Kidney epithelial cell (primary cell): ENCODE measurements at regions not wholly inside any gene's neighbourhood (a gene's known extent, or its start where the extent isn't known, plus 50 kb on each side); places are given as distances from the start of the nearest gene placed in this dataset.

ENCODE experiments used
- DNase-seq: peaks from one replicate; pipeline ENCODE4 v3.0.0-alpha.2; 2010; ENCODE audit warnings: low read depth
- H3K27me3 ChIP-seq: 2 replicates; pipeline ENCODE4 v1.6.0; 2011; ENCODE audit warnings: low read length; ENCODE audit not compliant: control insufficient read depth, insufficient read depth
- H3K36me3 ChIP-seq: 2 replicates; pipeline ENCODE4 v1.5.1; 2011; ENCODE audit warnings: low read length; ENCODE audit not compliant: control insufficient read depth, insufficient read depth
- H3K4me3 ChIP-seq: 2 replicates; pipeline ENCODE4 v1.5.1; 2011; ENCODE audit warnings: low read depth, mild to moderate bottlenecking, control low read depth, low read length
- TF ChIP-seq, protein P1 (sequence below): IDR thresholded peaks from 2 replicates; pipeline ENCODE4 v1.5.1; 2011; ENCODE audit warnings: mild to moderate bottlenecking, moderate library complexity, low read length, control low read depth, inconsistent platforms; ENCODE audit not compliant: insufficient read depth, poor library complexity, severe bottlenecking

DNA sequence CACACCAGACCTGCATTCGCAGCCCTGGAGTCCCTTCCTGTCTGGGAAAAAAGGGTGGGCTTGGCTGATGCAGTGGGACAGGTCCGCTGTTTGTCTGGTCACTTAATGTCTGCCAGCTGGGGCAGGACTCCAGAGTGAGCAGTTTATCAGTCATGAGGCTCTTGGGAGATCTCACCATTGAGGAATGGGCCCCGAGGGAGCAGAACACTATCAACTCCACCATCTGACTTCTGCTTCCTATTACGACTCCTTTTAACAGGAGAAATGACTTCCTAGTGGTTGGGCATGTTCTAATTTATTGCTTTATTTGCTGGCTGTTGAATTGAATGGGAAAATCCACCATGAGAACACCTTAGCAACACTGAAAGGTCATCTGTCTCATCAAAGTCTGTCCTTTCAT is 182.5 kb upstream of the RASSF8 start:
- H3K27me3 ChIP-seq = no peaks in the 10 kb centered on the region
- no peak for DNase-seq
- H3K4me3 ChIP-seq = no peak overlapping the region
- H3K36me3 ChIP-seq = no peaks in the 10 kb centered on the region
- TF ChIP-seq, protein P1, sequence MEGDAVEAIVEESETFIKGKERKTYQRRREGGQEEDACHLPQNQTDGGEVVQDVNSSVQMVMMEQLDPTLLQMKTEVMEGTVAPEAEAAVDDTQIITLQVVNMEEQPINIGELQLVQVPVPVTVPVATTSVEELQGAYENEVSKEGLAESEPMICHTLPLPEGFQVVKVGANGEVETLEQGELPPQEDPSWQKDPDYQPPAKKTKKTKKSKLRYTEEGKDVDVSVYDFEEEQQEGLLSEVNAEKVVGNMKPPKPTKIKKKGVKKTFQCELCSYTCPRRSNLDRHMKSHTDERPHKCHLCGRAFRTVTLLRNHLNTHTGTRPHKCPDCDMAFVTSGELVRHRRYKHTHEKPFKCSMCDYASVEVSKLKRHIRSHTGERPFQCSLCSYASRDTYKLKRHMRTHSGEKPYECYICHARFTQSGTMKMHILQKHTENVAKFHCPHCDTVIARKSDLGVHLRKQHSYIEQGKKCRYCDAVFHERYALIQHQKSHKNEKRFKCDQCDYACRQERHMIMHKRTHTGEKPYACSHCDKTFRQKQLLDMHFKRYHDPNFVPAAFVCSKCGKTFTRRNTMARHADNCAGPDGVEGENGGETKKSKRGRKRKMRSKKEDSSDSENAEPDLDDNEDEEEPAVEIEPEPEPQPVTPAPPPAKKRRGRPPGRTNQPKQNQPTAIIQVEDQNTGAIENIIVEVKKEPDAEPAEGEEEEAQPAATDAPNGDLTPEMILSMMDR = no peak

DNA sequence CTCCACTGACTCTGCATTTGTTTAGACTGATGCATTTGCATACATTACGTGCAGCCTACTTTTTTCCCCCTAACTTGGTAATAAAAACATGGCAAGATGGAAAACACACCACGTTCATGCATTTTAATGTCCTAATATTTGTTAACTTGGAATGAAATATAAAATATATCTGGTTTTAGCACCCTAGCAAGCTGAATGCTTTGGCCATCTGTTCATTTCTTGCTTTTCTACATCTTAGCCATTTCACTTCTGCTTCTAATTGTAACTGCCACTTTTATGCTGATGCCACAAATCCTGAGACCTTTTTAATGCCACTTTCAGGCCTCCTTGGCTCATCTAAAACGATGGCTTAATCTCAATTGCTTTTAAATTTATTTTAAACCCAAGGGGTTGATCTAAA is 177.7 kb upstream of the RASSF8 start:
- Histone ChIP-seq H3K27me3 (no peaks in the 10 kb centered on the region), H3K36me3 (no peaks in the 10 kb centered on the region), H3K4me3 (no peak overlapping the region)
- no peak for DNase-seq
- TF ChIP-seq, protein P1 = no peak

DNA sequence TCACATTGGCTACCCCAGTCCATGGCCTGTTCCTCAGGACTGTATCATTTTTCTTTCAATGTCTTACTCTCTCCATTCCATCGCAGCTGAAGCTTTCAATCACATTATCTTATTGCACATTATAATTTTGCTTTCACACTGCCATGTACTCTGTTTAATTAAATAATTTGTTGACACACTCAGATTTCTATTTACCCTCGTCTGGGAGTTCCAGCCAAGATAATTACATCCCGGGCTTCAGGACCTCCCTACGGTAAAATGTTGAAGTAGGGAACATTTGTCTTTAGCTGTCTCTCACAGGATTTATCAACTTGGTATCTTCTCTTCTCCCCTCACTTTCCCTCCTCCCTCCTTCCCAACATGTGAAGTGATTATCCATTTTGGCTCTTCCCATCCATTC is 177.2 kb upstream of the RASSF8 start:
- TF ChIP-seq, protein P1 = no peak
- no peaks in the 10 kb centered on the region for H3K36me3 ChIP-seq
- no peak overlapping the region for H3K4me3 ChIP-seq
- DNase-seq = no peak
- no peaks in the 10 kb centered on the region for H3K27me3 ChIP-seq

DNA sequence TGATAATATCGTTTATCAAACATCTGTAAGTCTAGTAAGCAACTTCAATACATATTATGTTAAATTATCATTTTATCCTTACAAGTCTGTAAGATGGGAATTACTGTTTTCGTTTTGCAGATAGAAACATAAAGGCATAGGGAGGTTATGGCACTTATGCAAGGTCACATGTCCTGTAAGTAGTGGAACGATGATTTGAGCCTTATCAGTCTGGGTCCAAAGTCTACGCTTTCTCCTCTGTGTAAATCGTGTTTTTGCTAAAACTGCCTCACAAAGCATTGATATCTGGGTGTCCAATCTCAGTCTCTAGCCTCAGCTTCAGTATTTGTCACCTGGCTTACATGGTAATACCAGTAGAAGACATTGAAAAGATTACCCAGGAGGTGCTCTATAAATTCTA is 174.9 kb upstream of the RASSF8 start:
- Histone ChIP-seq H3K36me3 (no peaks in the 10 kb centered on the region), H3K27me3 (no peaks in the 10 kb centered on the region), H3K4me3 (no peak overlapping the region)
- TF ChIP-seq, protein P1 = no peak
- DNase-seq = no peak

DNA sequence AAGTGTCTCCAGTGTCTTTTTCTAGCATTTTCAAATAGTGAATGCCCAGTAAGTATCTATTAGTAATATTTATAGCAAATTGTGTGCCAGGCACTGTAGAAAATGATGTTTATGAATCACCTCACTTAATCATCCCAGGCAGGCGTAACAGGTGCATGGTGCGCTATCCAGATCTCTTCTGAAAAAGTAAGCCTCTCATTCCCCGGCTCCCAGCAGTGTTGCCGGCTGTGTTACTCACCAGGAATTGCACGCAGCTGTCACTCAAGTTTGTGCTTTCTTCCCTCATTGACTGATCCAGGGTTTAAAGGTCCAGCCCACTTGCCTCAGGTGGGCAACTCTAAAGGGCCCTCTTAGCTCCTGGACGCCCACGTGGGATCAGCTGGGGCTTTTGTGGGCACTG is 173.8 kb upstream of the RASSF8 start:
- TF ChIP-seq, protein P1 = no peak
- no peaks in the 10 kb centered on the region for H3K36me3 ChIP-seq

DNA sequence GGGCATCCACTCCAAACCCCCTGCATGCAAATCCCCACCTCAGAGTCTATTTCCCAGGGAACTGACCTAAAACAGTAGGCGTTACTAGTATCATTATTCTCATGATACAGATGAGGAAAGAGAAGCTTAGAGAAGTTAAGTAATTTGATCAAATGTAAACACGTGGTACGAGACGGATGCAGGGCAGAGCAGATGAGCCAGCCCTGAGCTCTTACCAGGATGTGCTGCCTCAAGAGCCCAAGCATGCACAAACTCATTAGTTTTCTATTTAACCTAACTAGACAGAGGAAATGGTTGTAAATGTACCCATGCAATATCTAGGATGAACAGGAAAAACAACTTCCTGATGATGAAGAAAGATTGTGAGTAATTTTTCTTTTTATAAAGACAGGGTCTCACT is 173.3 kb upstream of the RASSF8 start:
- no peaks in the 10 kb centered on the region for H3K27me3 ChIP-seq
- H3K36me3 ChIP-seq = no peaks in the 10 kb centered on the region
- no peak overlapping the region for H3K4me3 ChIP-seq
- no peak for DNase-seq
- TF ChIP-seq, protein P1 = no peak

More for the DNA sequence above, 173.8 kb upstream of the RASSF8 start:
- H3K27me3 ChIP-seq = no peaks in the 10 kb centered on the region
- no peak overlapping the region for H3K4me3 ChIP-seq
- no peak for DNase-seq
